WTC11 (cell line): ENCODE measurements at regions not wholly inside any gene's neighbourhood (a gene's known extent, or its start where the extent isn't known, plus 50 kb on each side); places are given as distances from the start of the nearest gene placed in this dataset.

Experiments
- ATAC-seq: fragments of 200-7000 bp; cut with Tn5 transposase; 2 replicates; pipeline ENCODE4 v1.10.0; 2021; ENCODE audit warnings: mild to moderate bottlenecking, moderate library complexity
- CTCF ChIA-PET: fragments of 300-600 bp; sonication (Branson Sonifier 250); formaldehyde crosslinking; loops from one replicate; lab custom pipeline; 2021; ENCODE audit warnings: antibody characterized with exemption; lab: Charles Lee
- POLR2A ChIA-PET: fragments of 350-600 bp; sonication (Branson Sonifier 250); formaldehyde crosslinking; loops from one replicate; lab custom pipeline; 2021; ENCODE audit warnings: antibody characterized with exemption; lab: Charles Lee
- DNase-seq: peaks from one replicate; pipeline ENCODE4 v3.0.0; 2021; ENCODE audit warnings: low spot score
- H3K27ac Mint-ChIP-seq: 2 replicates; pipeline ENCODE4 v1.8.0; 2021; ENCODE audit warnings: mixed read lengths
- H3K27me3 Mint-ChIP-seq: 2 replicates; pipeline ENCODE4 v1.8.0; 2021; ENCODE audit warnings: low read depth, mild to moderate bottlenecking, moderate library complexity, mixed read lengths
- H3K36me3 Mint-ChIP-seq: 2 replicates; pipeline ENCODE4 v1.8.0; 2021; ENCODE audit warnings: mixed read lengths
- H3K4me1 Mint-ChIP-seq: 2 replicates; pipeline ENCODE4 v1.8.0; 2022; ENCODE audit warnings: mixed read lengths
- H3K4me3 Mint-ChIP-seq: 2 replicates; pipeline ENCODE4 v1.8.0; 2021; ENCODE audit warnings: mild to moderate bottlenecking, moderate library complexity, mixed read lengths
- H3K9me3 Mint-ChIP-seq: 2 replicates; pipeline ENCODE4 v1.8.0; 2021; ENCODE audit warnings: mixed read lengths
- MYBL2 ChIP-seq: sonication (generic); formaldehyde crosslinking; IDR thresholded peaks from 2 replicates; pipeline ENCODE4 v1.8.1; 2023; ENCODE audit warnings: mild to moderate bottlenecking, moderate library complexity, missing genetic modification reagents
- NFATC4 ChIP-seq: fragments of 250-450 bp; sonication (Bioruptor Pico); IDR thresholded peaks from 2 replicates; pipeline ENCODE4 v1.9.0; 2021; ENCODE audit warnings: mild to moderate bottlenecking
- NR3C1 ChIP-seq: sonication (generic); formaldehyde crosslinking; conservative IDR thresholded peaks from 2 replicates; pipeline ENCODE4 v1.8.1; 2023; ENCODE audit warnings: low read depth, mild to moderate bottlenecking, missing genetic modification reagents
- PRDM15 ChIP-seq: sonication (generic); formaldehyde crosslinking; IDR thresholded peaks from 2 replicates; pipeline ENCODE4 v1.8.0; 2022; ENCODE audit warnings: missing genetic modification reagents
- PREB ChIP-seq: sonication (generic); formaldehyde crosslinking; IDR thresholded peaks from 2 replicates; pipeline ENCODE4 v1.8.1; 2022; ENCODE audit warnings: mild to moderate bottlenecking, missing genetic modification reagents, moderate library complexity, borderline replicate concordance
- RORB ChIP-seq: fragments of 250-450 bp; sonication (Bioruptor Pico); IDR thresholded peaks from 2 replicates; pipeline ENCODE4 v1.9.0; 2021; ENCODE audit warnings: mild to moderate bottlenecking
- SOX15 ChIP-seq: fragments of 250-450 bp; sonication (Bioruptor Pico); IDR thresholded peaks from 2 replicates; pipeline ENCODE4 v1.9.0; 2021; ENCODE audit warnings: mild to moderate bottlenecking
- TCF7 ChIP-seq: sonication (generic); formaldehyde crosslinking; IDR thresholded peaks from 2 replicates; pipeline ENCODE4 v1.8.0; 2022; ENCODE audit warnings: mild to moderate bottlenecking, low read depth, missing genetic modification reagents, moderate library complexity
- ZBTB21 ChIP-seq: sonication (generic); formaldehyde crosslinking; IDR thresholded peaks from 2 replicates; pipeline ENCODE4 v1.8.1; 2023; ENCODE audit warnings: mild to moderate bottlenecking, missing genetic modification reagents, borderline replicate concordance
- ZNF138 ChIP-seq: sonication (generic); formaldehyde crosslinking; conservative IDR thresholded peaks from 2 replicates; pipeline ENCODE4 v1.8.1; 2022; ENCODE audit warnings: mild to moderate bottlenecking, moderate library complexity, missing genetic modification reagents
- ZNF281 ChIP-seq: sonication (generic); formaldehyde crosslinking; IDR thresholded peaks from 2 replicates; pipeline ENCODE4 v1.8.0; 2023; ENCODE audit warnings: mild to moderate bottlenecking, missing genetic modification reagents
- ZNF396 ChIP-seq: fragments of 250-450 bp; sonication (Bioruptor Pico); IDR thresholded peaks from 2 replicates; pipeline ENCODE4 v1.8.0; 2021; ENCODE audit warnings: mild to moderate bottlenecking, moderate library complexity, borderline replicate concordance
- ZNF425 ChIP-seq: fragments of 250-450 bp; sonication (Bioruptor Pico); conservative IDR thresholded peaks from 2 replicates; pipeline ENCODE4 v1.9.0; 2021; ENCODE audit warnings: mild to moderate bottlenecking
- TF ChIP-seq, protein P1 (sequence below): sonication (generic); formaldehyde crosslinking; IDR thresholded peaks from 2 replicates; pipeline ENCODE4 v1.8.1; 2023; ENCODE audit warnings: mild to moderate bottlenecking, moderate library complexity, missing genetic modification reagents

GRCh38 chr16:73878611-73879010 lies 418.0 kb upstream of the PSMD7 start:
- peaks cover 22% of the 10 kb centered on the region for H3K4me1 Mint-ChIP-seq

More at GRCh38 chr16:73878611-73879010, 418.0 kb upstream of the PSMD7 start:
- no peak overlapping the region for H3K4me3 Mint-ChIP-seq
- H3K9me3 Mint-ChIP-seq = no peaks in the 10 kb centered on the region
- CTCF ChIA-PET = interaction anchor here (0.6 to 1.5 kb wide), 29 partner anchors 10 to 1022 kb away, joined by 3 to 21 read pairs (median 4); no protein-coding TSS in a partner anchor
- no peak for TF ChIP-seq ZNF281 (CRISPR knock-in tag)
- no peak for TF ChIP-seq TCF7 (CRISPR knock-in tag)
- no peak for TF ChIP-seq PRDM15
- no peak for TF ChIP-seq NR3C1 (CRISPR knock-in tag)
- TF ChIP-seq ZNF396 (CRISPR knock-in tag) = no peak
- TF ChIP-seq ZNF425 (CRISPR knock-in tag) = no peak
- TF ChIP-seq, protein P1, sequence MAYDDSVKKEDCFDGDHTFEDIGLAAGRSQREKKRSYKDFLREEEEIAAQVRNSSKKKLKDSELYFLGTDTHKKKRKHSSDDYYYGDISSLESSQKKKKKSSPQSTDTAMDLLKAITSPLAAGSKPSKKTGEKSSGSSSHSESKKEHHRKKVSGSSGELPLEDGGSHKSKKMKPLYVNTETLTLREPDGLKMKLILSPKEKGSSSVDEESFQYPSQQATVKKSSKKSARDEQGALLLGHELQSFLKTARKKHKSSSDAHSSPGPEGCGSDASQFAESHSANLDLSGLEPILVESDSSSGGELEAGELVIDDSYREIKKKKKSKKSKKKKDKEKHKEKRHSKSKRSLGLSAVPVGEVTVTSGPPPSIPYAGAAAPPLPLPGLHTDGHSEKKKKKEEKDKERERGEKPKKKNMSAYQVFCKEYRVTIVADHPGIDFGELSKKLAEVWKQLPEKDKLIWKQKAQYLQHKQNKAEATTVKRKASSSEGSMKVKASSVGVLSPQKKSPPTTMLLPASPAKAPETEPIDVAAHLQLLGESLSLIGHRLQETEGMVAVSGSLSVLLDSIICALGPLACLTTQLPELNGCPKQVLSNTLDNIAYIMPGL (CRISPR knock-in tag) = no peak
- no peak for TF ChIP-seq NFATC4
- TF ChIP-seq MYBL2 (CRISPR knock-in tag) = no peak
- no peak for TF ChIP-seq PREB (CRISPR knock-in tag)
- TF ChIP-seq ZBTB21 (CRISPR knock-in tag) = no peak
- TF ChIP-seq SOX15 = no peak
- no peak for TF ChIP-seq ZNF138 (CRISPR knock-in tag)
- TF ChIP-seq RORB = no peak
- no peak overlapping the region for H3K27ac Mint-ChIP-seq
- POLR2A ChIA-PET = interaction anchor here (0.6 kb wide), 1 partner anchor 841 kb away, joined by 5 read pairs; no protein-coding TSS in a partner anchor
- no peaks in the 10 kb centered on the region for H3K27me3 Mint-ChIP-seq
- DNase-seq = no peak
- ATAC-seq = peak; percentile 30; the same call in 1 of the 2 replicates
- H3K36me3 Mint-ChIP-seq = no peaks in the 10 kb centered on the region
